Activated CD4-positive, alpha-beta T cell treated with anti-CD3 and anti-CD28 coated beads, Interleukin-2, amount 10 ng/mL, durations not matched to agents 24 days and 14 days (primary cell): ENCODE measurements at regions not wholly inside any gene's neighbourhood (a gene's known extent, or its start where the extent isn't known, plus 50 kb on each side); places are given as distances from the start of the nearest gene placed in this dataset.
"Not testable (repeated sequence)": the region's sequence is repeated elsewhere in the genome, so short reads cannot be mapped to it uniquely, and the experiment has no call there.

ENCODE experiments used
- DNase-seq: peaks from one replicate; pipeline ENCODE4 v3.0.0; 2022
- H3K27ac Mint-ChIP-seq: one replicate; pipeline ENCODE4 v1.8.0; 2022; ENCODE audit warnings: mild to moderate bottlenecking, mixed read lengths
- H3K27me3 Mint-ChIP-seq: one replicate; pipeline ENCODE4 v1.8.0; 2022; ENCODE audit warnings: mixed read lengths
- H3K36me3 Mint-ChIP-seq: one replicate; pipeline ENCODE4 v1.8.0; 2022; ENCODE audit warnings: low read depth, mild to moderate bottlenecking, mixed read lengths
- H3K4me1 Mint-ChIP-seq: one replicate; pipeline ENCODE4 v1.8.0; 2021; ENCODE audit warnings: mixed read lengths
- H3K4me3 Mint-ChIP-seq: one replicate; pipeline ENCODE4 v1.8.0; 2022; ENCODE audit warnings: mild to moderate bottlenecking, moderate library complexity, mixed read lengths
- H3K9me3 Mint-ChIP-seq: one replicate; pipeline ENCODE4 v1.8.0; 2021; ENCODE audit warnings: mixed read lengths
- intact Hi-C: fragments of 100-400 bp; cut with micrococcal nuclease; formaldehyde crosslinking; loops from one replicate; pipeline ENCODE4 v1.15.1; 2023

- DNase-seq, H3K36me3 Mint-ChIP-seq, intact Hi-C loops, H3K4me3 Mint-ChIP-seq, H3K27ac Mint-ChIP-seq, H3K27me3 Mint-ChIP-seq, H3K4me1 Mint-ChIP-seq: not testable (repeated sequence)
- peaks cover 12% of the 10 kb centered on the region for H3K9me3 Mint-ChIP-seq
These were observed 349.8 kb downstream of the POM121L12 start for GRCh38 chr7:53385239-53385638.

- Mint-ChIP-seq H3K36me3 (no peaks in the 10 kb centered on the region), H3K27me3 (no peaks in the 10 kb centered on the region), H3K9me3 (peaks cover 12% of the 10 kb centered on the region), H3K4me1 (no peaks in the 10 kb centered on the region), H3K4me3 (no peak overlapping the region), H3K27ac (no peak overlapping the region)
- intact Hi-C loops = no loop called here
- no peak for DNase-seq
These were observed 352.1 kb downstream of the POM121L12 start for GRCh38 chr7:53387515-53387914.

DNA sequence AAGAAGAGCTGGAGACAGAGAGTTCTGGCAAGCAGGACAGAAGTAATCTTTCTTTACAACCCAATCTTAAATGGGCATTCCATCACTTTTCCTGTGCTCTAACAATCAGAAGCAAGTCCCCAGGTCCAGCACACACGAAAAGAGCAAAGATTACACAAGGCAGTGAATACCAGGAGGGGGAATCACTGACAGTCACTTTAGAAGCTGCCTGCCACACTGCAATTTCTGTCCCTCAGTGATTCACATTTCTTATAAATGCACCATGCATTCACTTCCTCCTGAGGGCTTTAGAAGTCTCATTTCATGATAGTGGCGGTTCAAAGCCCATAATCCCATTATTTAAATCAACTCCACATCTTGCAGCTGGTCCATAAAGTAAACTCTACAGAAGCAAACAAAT lies 362.5 kb downstream of the POM121L12 start:
- no peaks in the 10 kb centered on the region for H3K27me3 Mint-ChIP-seq
- H3K4me3 Mint-ChIP-seq = no peak overlapping the region
- DNase-seq = no peak
- intact Hi-C loops = no loop called here
- no peak overlapping the region for H3K27ac Mint-ChIP-seq
- H3K36me3 Mint-ChIP-seq = no peaks in the 10 kb centered on the region
- H3K4me1 Mint-ChIP-seq = no peaks in the 10 kb centered on the region
- H3K9me3 Mint-ChIP-seq = no peaks in the 10 kb centered on the region

DNA sequence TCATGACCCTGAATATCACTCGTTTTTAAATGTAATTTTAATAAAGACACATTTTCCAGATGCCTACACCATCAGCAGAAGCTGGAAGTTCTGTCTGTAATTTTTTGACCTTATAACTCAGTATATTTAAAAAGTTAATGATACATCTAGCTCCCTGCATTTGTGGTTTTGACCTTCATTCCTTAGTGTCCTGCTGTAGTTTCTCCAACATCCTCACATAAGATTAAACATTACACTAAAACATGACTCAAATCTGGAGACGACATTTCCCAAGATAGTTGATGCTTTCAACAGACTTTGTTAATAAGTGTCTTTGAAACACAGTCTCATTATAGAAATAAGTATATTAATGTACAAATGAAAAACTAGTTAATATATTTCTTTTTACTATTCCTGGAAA lies 363.1 kb downstream of the POM121L12 start:
- Mint-ChIP-seq H3K27ac (no peak overlapping the region), H3K27me3 (no peaks in the 10 kb centered on the region), H3K36me3 (no peaks in the 10 kb centered on the region), H3K9me3 (peaks cover under 1% of the 10 kb centered on the region), H3K4me1 (no peaks in the 10 kb centered on the region), H3K4me3 (no peak overlapping the region)
- intact Hi-C loops = no loop called here
- DNase-seq = no peak

DNA sequence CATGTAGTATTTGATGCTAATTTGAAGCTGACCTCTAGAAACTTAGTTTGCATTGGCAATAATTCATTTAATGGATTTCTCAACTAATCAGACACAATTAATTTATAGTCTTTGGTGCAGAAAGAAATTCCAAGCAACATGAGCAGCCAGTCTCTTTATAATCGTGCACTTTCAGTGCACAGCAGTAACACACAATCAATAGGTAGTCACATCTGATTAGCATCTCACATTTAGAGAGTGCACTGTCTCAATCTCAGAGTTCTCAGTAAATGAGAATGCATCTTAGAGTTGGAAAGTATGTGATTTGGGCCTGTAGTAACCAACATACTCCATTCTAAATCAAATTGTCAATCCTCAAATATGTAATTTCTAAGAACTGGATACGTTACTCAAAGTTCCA lies 377.6 kb downstream of the POM121L12 start:
- DNase-seq = no peak
- no peaks in the 10 kb centered on the region for H3K27me3 Mint-ChIP-seq
- H3K27ac Mint-ChIP-seq = no peak overlapping the region
- H3K36me3 Mint-ChIP-seq = no peaks in the 10 kb centered on the region
- intact Hi-C loops = no loop called here
- H3K4me3 Mint-ChIP-seq = no peak overlapping the region
- H3K4me1 Mint-ChIP-seq = no peaks in the 10 kb centered on the region
- H3K9me3 Mint-ChIP-seq = peaks cover 25% of the 10 kb centered on the region

GRCh38 chr7:53415816-53416215 lies 380.4 kb downstream of the POM121L12 start:
- intact Hi-C loops = no loop called here
- Mint-ChIP-seq H3K4me1 (no peaks in the 10 kb centered on the region), H3K4me3 (no peak overlapping the region), H3K36me3 (no peaks in the 10 kb centered on the region), H3K9me3 (peaks cover 26% of the 10 kb centered on the region), H3K27ac (no peak overlapping the region), H3K27me3 (no peaks in the 10 kb centered on the region)
- no peak for DNase-seq

GRCh38 chr7:53418834-53419482 lies 383.5 kb downstream of the POM121L12 start:
- Mint-ChIP-seq H3K9me3 (peaks cover 20% of the 10 kb centered on the region), H3K27ac (no peak overlapping the region), H3K36me3 (no peaks in the 10 kb centered on the region), H3K27me3 (no peaks in the 10 kb centered on the region), H3K4me1 (no peaks in the 10 kb centered on the region), H3K4me3 (no peak overlapping the region)
- no peak for DNase-seq
- intact Hi-C loops = no loop called here

DNA sequence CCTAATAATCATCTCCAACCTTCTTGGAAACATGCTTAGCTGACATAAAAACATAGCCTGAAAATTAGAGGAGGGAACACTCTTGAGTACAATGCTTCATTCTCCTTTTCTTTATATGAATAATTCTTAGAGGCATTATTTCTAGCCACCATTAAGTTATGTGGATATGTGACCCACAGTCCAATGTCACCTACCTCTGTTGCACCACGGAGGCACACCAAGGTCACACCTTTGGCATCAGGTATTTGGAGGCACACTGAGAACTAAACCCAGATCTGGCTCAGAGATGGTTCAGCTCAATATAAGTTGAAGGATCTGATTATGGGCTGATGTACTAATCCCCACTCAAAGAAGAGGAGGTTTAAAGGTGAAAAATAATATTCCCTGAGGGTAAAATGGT lies 385.1 kb downstream of the POM121L12 start:
- H3K9me3 Mint-ChIP-seq = peaks cover 21% of the 10 kb centered on the region
- H3K4me1 Mint-ChIP-seq = no peaks in the 10 kb centered on the region
- intact Hi-C loops = no loop called here
- no peaks in the 10 kb centered on the region for H3K27me3 Mint-ChIP-seq
- H3K27ac Mint-ChIP-seq = no peak overlapping the region
- DNase-seq = no peak
- H3K36me3 Mint-ChIP-seq = no peaks in the 10 kb centered on the region
- no peak overlapping the region for H3K4me3 Mint-ChIP-seq

DNA sequence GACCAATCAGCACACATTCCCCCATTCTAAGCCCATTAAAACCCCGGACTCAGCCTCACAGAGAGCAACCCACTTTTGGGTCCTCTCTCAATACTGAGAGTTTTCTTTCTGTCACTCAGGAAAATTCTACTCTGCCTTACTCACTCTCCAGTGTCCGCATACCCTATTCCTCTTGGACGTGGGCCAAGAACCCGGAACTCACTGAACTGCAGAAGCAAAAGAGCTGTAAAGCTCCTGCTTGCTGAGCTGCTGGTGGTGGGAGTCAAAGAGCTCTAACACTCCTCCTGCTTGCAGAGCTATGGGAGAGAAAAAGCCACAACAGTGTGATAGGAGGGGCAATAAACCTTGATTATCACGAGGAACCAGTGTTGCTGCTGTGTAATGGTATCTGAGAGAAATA lies 386.9 kb downstream of the POM121L12 start:
- H3K4me1 Mint-ChIP-seq = no peaks in the 10 kb centered on the region
- no peak for DNase-seq
- no peak overlapping the region for H3K4me3 Mint-ChIP-seq
- H3K27ac Mint-ChIP-seq = no peak overlapping the region
- peaks cover 21% of the 10 kb centered on the region for H3K9me3 Mint-ChIP-seq
- intact Hi-C loops = no loop called here
- H3K27me3 Mint-ChIP-seq = no peaks in the 10 kb centered on the region
- H3K36me3 Mint-ChIP-seq = no peaks in the 10 kb centered on the region

DNA sequence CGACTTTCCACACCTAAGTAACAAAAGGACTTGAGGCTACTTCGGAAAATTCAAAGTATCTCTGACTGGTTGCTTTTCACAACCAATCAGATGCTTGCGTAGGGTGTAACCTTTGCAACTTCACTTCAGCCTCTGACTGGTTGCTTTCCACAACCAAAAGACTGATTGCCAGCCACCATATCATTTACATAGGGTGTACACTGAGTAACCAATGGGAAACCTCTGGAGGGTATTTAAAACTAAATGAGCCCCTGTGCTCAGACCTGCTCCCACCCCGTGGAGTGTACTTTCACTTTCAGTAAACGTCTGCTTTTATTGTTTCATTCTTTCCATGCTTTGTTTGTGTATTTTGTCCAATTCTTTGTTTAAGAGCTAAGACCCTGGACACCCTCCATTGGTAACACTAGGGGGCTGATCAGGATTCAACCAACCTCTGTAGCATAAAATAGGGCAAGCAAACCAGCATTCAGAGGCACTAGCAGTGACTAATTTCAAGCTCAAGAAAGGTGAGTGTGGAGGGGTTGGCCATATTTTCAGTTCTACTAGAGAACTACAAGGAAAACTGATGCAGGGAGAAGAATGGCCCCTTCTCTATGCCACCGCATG lies 390.8 kb downstream of the POM121L12 start:
- no peaks in the 10 kb centered on the region for H3K27me3 Mint-ChIP-seq
- no peak overlapping the region for H3K27ac Mint-ChIP-seq
- no peaks in the 10 kb centered on the region for H3K36me3 Mint-ChIP-seq
- H3K9me3 Mint-ChIP-seq = peaks cover 23% of the 10 kb centered on the region
- H3K4me1 Mint-ChIP-seq = no peaks in the 10 kb centered on the region
- H3K4me3 Mint-ChIP-seq = no peak overlapping the region
- no peak for DNase-seq
- intact Hi-C loops = no loop called here

DNA sequence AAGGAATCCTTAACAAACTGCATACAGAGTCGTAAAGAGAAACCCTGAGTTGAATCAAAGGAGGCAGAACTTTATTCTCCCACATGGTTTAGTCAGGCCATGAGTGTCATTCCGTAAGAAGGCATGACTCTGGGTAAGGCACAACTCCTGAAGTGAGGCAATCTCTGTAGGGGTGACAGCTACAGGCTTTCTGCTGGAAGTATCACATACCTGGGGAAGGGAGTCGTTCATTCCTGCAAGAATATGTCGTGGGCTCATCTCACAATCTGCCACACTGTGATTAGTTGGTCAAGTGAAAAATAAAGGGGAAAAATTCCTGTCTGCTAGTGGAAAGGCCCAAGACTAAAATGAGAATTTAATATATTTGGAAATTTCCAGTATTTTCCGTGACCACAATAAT lies 392.6 kb downstream of the POM121L12 start:
- Mint-ChIP-seq H3K36me3 (no peaks in the 10 kb centered on the region), H3K4me1 (no peaks in the 10 kb centered on the region), H3K27me3 (no peaks in the 10 kb centered on the region), H3K27ac (no peak overlapping the region), H3K9me3 (peaks cover 23% of the 10 kb centered on the region), H3K4me3 (no peak overlapping the region)
- intact Hi-C loops = no loop called here
- DNase-seq = no peak

DNA sequence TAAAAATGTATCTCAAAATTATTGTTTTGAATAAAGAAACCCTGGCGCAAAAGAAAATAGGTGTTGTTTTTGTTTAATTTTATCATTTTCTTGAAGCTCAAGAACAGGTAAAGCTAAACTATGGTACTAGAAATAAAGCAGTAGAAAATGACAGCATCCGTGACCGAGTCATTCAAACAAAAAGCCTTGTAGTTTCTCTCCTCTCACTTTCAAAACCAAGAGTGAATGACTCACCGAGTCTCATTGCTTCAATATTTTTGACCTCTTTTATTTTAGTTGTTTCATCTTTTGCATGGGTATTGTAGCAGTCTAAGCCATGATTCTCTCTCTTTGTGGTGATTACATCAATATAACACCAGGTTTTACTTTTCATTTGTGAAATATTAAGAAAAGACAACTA lies 396.5 kb downstream of the POM121L12 start:
- Mint-ChIP-seq H3K4me1 (no peaks in the 10 kb centered on the region), H3K36me3 (no peaks in the 10 kb centered on the region), H3K27ac (no peak overlapping the region), H3K9me3 (peaks cover 12% of the 10 kb centered on the region), H3K27me3 (no peaks in the 10 kb centered on the region), H3K4me3 (no peak overlapping the region)
- intact Hi-C loops = loop anchor here (10.0 kb wide), 1 partner anchor 63 kb away; no protein-coding TSS in a partner anchor
- no peak for DNase-seq

- intact Hi-C loops = loop anchor here (10.0 kb wide), 1 partner anchor 57 kb away; no protein-coding TSS in a partner anchor
- Mint-ChIP-seq H3K27ac (no peak overlapping the region), H3K27me3 (no peaks in the 10 kb centered on the region), H3K9me3 (peaks cover 3% of the 10 kb centered on the region), H3K36me3 (no peaks in the 10 kb centered on the region), H3K4me1 (no peaks in the 10 kb centered on the region), H3K4me3 (no peak overlapping the region)
- no peak for DNase-seq
These were observed 401.9 kb downstream of the POM121L12 start for GRCh38 chr7:53437336-53437735.

DNA sequence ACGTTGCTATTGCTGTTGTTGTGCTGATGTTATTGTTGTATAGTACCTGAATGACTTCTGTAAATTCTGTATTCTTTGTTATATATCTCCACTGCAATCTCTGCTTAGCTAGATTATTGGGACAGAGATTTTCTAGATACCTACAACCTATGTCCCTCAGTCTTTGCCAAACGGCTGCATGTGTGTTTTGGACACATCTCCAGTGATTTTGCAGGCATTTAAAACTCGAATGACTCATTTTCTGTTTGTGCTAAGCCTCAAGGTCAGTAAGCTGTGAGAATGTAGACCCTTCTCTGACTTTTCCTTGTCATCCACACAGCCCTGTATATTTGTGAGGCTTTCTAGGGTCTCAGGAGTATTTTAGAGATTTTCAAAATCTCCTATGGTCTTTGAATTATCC lies 410.7 kb downstream of the POM121L12 start:
- Mint-ChIP-seq H3K4me3 (no peak overlapping the region), H3K9me3 (peaks cover 11% of the 10 kb centered on the region)
- intact Hi-C loops = no loop called here

GRCh38 chr7:53458636-53459035 lies 423.2 kb downstream of the POM121L12 start:
- Mint-ChIP-seq H3K27me3 (no peaks in the 10 kb centered on the region), H3K9me3 (peaks cover 3% of the 10 kb centered on the region), H3K36me3 (no peaks in the 10 kb centered on the region), H3K4me3 (no peak overlapping the region), H3K4me1 (no peaks in the 10 kb centered on the region), H3K27ac (no peak overlapping the region)
- DNase-seq = no peak
- intact Hi-C loops = no loop called here

More for the DNA sequence above, 410.7 kb downstream of the POM121L12 start:
- Mint-ChIP-seq H3K4me1 (no peaks in the 10 kb centered on the region), H3K27ac (no peak overlapping the region), H3K27me3 (no peaks in the 10 kb centered on the region), H3K36me3 (no peaks in the 10 kb centered on the region)
- DNase-seq = no peak
